H9 (cell line): ENCODE measurements at regions not wholly inside any gene's neighbourhood (a gene's known extent, or its start where the extent isn't known, plus 50 kb on each side); places are given as distances from the start of the nearest gene placed in this dataset.

Source experiments
- DNase-seq: peaks from one replicate; pipeline ENCODE4 v3.0.0-alpha.2; 2017
- H2AFZ ChIP-seq: one replicate; pipeline ENCODE4 v1.6.1; 2013; ENCODE audit warnings: mild to moderate bottlenecking, low read length, control low read depth, moderate library complexity
- H2AK5ac ChIP-seq: 2 replicates; pipeline ENCODE4 v1.6.1; 2013; ENCODE audit warnings: low read length, control low read depth, mixed read lengths; ENCODE audit not compliant: insufficient read length
- H2BK120ac ChIP-seq: one replicate; pipeline ENCODE4 v1.6.1; 2013; ENCODE audit warnings: low read depth, mild to moderate bottlenecking, low read length, control low read depth, inconsistent platforms; ENCODE audit not compliant: poor library complexity, severe bottlenecking
- H2BK12ac ChIP-seq: 2 replicates; pipeline ENCODE4 v1.6.1; 2013; ENCODE audit warnings: low read length, control low read depth, mixed read lengths, low read depth; ENCODE audit not compliant: insufficient read length
- H2BK15ac ChIP-seq: 2 replicates; pipeline ENCODE4 v1.6.1; 2013; ENCODE audit warnings: low read depth, low read length, control low read depth
- H2BK20ac ChIP-seq: one replicate; pipeline ENCODE4 v1.6.1; 2013; ENCODE audit warnings: low read depth, mild to moderate bottlenecking, low read length, control low read depth, inconsistent platforms; ENCODE audit not compliant: poor library complexity, severe bottlenecking
- H2BK5ac ChIP-seq: 2 replicates; pipeline ENCODE4 v1.6.1; 2013; ENCODE audit warnings: low read length, control low read depth, mixed read lengths; ENCODE audit not compliant: insufficient read length
- H3K14ac ChIP-seq: 2 replicates; pipeline ENCODE4 v1.6.1; 2013; ENCODE audit warnings: low read length, control low read depth; ENCODE audit not compliant: insufficient read depth
- H3K18ac ChIP-seq: 2 replicates; pipeline ENCODE4 v1.6.1; 2013; ENCODE audit warnings: low read depth, mild to moderate bottlenecking, mixed read lengths, low read length, control low read depth; ENCODE audit not compliant: insufficient read length
- H3K23ac ChIP-seq: 2 replicates; pipeline ENCODE4 v1.6.1; 2013; ENCODE audit warnings: low read length, control low read depth, mixed read lengths, low read depth; ENCODE audit not compliant: insufficient read length
- H3K23me2 ChIP-seq: 2 replicates; pipeline ENCODE4 v1.6.1; 2013; ENCODE audit warnings: low read depth, mild to moderate bottlenecking, mixed read lengths, low read length, control low read depth; ENCODE audit not compliant: insufficient read length, poor library complexity, severe bottlenecking
- H3K27ac ChIP-seq: 2 replicates; pipeline ENCODE4 v1.5.1; 2013; ENCODE audit warnings: low read length, control low read depth, mixed read lengths, low read depth; ENCODE audit not compliant: insufficient read length
- H3K27me3 ChIP-seq: 2 replicates; pipeline ENCODE4 v1.6.1; 2013; ENCODE audit warnings: low read length, control low read depth, inconsistent platforms; ENCODE audit not compliant: insufficient read depth
- H3K4ac ChIP-seq: 2 replicates; pipeline ENCODE4 v1.6.1; 2013; ENCODE audit warnings: low read depth, mild to moderate bottlenecking, control low read depth, inconsistent platforms, low read length, moderate library complexity
- H3K4me1 ChIP-seq: 2 replicates; pipeline ENCODE4 v1.6.1; 2013; ENCODE audit warnings: low read length, control low read depth, inconsistent platforms; ENCODE audit not compliant: insufficient read depth
- H3K4me2 ChIP-seq: 2 replicates; pipeline ENCODE4 v1.6.1; 2013; ENCODE audit warnings: low read length, control low read depth, mixed read lengths; ENCODE audit not compliant: insufficient read length, insufficient read depth
- H3K56ac ChIP-seq: 2 replicates; pipeline ENCODE4 v1.6.1; 2013; ENCODE audit warnings: low read depth, mild to moderate bottlenecking, mixed read lengths, low read length, control low read depth; ENCODE audit not compliant: insufficient read length
- H3K79me1 ChIP-seq: 2 replicates; pipeline ENCODE4 v1.6.1; 2013; ENCODE audit warnings: low read depth, mild to moderate bottlenecking, moderate library complexity, low read length, control low read depth, inconsistent platforms; ENCODE audit not compliant: insufficient read depth, poor library complexity, severe bottlenecking
- H3K79me2 ChIP-seq: 2 replicates; pipeline ENCODE4 v1.6.1; 2013; ENCODE audit warnings: low read length, control low read depth, inconsistent platforms; ENCODE audit not compliant: insufficient read depth
- H3K9ac ChIP-seq: 2 replicates; pipeline ENCODE4 v1.6.1; 2013; ENCODE audit warnings: low read length, control low read depth, mixed read lengths; ENCODE audit not compliant: insufficient read length; ENCODE audit errors: extremely low read depth
- H3K9me3 ChIP-seq: one replicate; pipeline ENCODE4 v1.6.1; 2013; ENCODE audit warnings: low read depth, low read length, inconsistent platforms; ENCODE audit not compliant: control insufficient read depth
- H3T11ph ChIP-seq: one replicate; pipeline ENCODE4 v1.6.1; 2013; ENCODE audit warnings: mild to moderate bottlenecking, low read length, control low read depth, inconsistent platforms
- H4K20me1 ChIP-seq: one replicate; pipeline ENCODE4 v1.6.1; 2013; ENCODE audit not compliant: control insufficient read depth, insufficient read length, insufficient read depth
- H4K5ac ChIP-seq: 2 replicates; pipeline ENCODE4 v1.6.1; 2013; ENCODE audit warnings: low read depth, mild to moderate bottlenecking, mixed read lengths, low read length, control low read depth; ENCODE audit not compliant: insufficient read length
- H4K8ac ChIP-seq: replicated peaks from 2 replicates; pipeline ENCODE4 v1.6.1; 2013; ENCODE audit warnings: low read length, control low read depth, mixed read lengths, low read depth; ENCODE audit not compliant: insufficient read length
- H4K91ac ChIP-seq: 2 replicates; pipeline ENCODE4 v1.6.1; 2013; ENCODE audit warnings: low read depth, mild to moderate bottlenecking, moderate library complexity, mixed read lengths, low read length, control low read depth; ENCODE audit not compliant: insufficient read length
- H3K27ac Mint-ChIP-seq, 3 experiments: 2 replicates in 2 of 3; 3 replicates in 1 of 3; pipeline ENCODE4 v1.8.0; 2020 to 2021; ENCODE audit warnings: mixed read lengths in 3 of 3, mild to moderate bottlenecking in 1 of 3, moderate library complexity in 1 of 3
- H3K27me3 Mint-ChIP-seq: 2 replicates; pipeline ENCODE4 v1.8.0; 2021; ENCODE audit warnings: low read depth, mild to moderate bottlenecking, moderate library complexity, mixed read lengths
- H3K36me3 Mint-ChIP-seq, 3 experiments: 2 replicates in 2 of 3; 3 replicates in 1 of 3; pipeline ENCODE4 v1.8.0; 2020 to 2021; ENCODE audit warnings: low read depth in 3 of 3, mixed read lengths in 3 of 3; ENCODE audit not compliant: insufficient read depth in 1 of 3
- H3K4me1 Mint-ChIP-seq, 2 experiments: 2 replicates each; pipeline ENCODE4 v1.8.0; 2020; ENCODE audit warnings: mixed read lengths in 2 of 2
- H3K4me3 Mint-ChIP-seq, 2 experiments: 2 replicates in 1 of 2; 3 replicates in 1 of 2; pipeline ENCODE4 v1.8.0; 2020 to 2021; ENCODE audit warnings: mild to moderate bottlenecking in 2 of 2, mixed read lengths in 2 of 2, moderate library complexity in 1 of 2
- H3K9me3 Mint-ChIP-seq, 2 experiments: 2 replicates in 1 of 2; 3 replicates in 1 of 2; pipeline ENCODE4 v1.8.0; 2020; ENCODE audit warnings: mild to moderate bottlenecking in 2 of 2, mixed read lengths in 2 of 2, moderate library complexity in 1 of 2
- WGBS: extraction: QIAGEN DNeasy Blood & Tissue Kit; methylation state at CpG from one replicate; pipeline ENCODE4 v1.1.7; 2013; ENCODE audit warnings: missing lambda C conversion rate, low lambda C conversion rate, mixed read lengths; ENCODE audit not compliant: insufficient read length; ENCODE audit errors: extremely low coverage; 5-methylcytosine and 5-hydroxymethylcytosine counted together
- TF ChIP-seq, protein P1 (sequence below): fragments of 200-600 bp; sonication (generic); conservative IDR thresholded peaks from 3 replicates; pipeline ENCODE4 v1.8.0; 2021; ENCODE audit warnings: antibody characterized with exemption, mild to moderate bottlenecking

DNA sequence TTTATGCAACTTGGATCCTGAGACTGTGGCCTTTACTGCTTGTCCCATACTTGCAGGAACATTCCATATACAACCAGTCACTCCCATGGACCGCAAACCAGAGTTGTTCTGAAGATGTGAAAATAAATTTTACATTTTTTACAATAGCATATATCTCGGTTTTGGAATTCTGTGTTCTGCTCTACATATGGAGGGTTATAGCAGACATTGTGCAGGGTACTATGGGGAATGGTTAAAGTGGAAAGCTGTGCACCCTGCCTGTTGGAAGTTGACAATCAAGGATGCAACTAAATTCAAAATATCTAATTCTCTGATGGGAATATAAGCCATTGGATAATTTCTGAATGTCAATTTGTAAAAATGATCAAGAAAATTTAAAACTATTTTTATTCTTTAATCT, 603.3 kb downstream of the RAB28 start:
- H3K27ac ChIP-seq: no peak overlapping the region
- WGBS: no CpG with 5 or more reads among the region's 2 CpGs
- H2BK15ac ChIP-seq: no peak overlapping the region
- no peak overlapping the region for H2BK120ac ChIP-seq
- no peak overlapping the region for H3K14ac ChIP-seq
- H4K20me1 ChIP-seq: no peaks in the 10 kb centered on the region
- no peak overlapping the region for H4K5ac ChIP-seq
- no peak overlapping the region for H2AK5ac ChIP-seq
- H4K91ac ChIP-seq: no peak overlapping the region
- H3K9me3 ChIP-seq: no peaks in the 10 kb centered on the region
- no peaks in the 10 kb centered on the region for H3K79me2 ChIP-seq
- Mint-ChIP-seq H3K27ac (no peak overlapping the region), H3K36me3 (peaks cover 0 to 3% (median 0%) of the 10 kb centered on the region in 3 experiments; a peak in 1 of 7 replicates), H3K27me3 (no peaks in the 10 kb centered on the region), H3K9me3 (peaks cover 3 to 4% of the 10 kb centered on the region in 2 experiments; a peak in 4 of 5 replicates), H3K4me1 (peaks cover 25 to 26% of the 10 kb centered on the region in 2 experiments), H3K4me3 (no peak overlapping the region)
- no peak overlapping the region for H2BK12ac ChIP-seq
- TF ChIP-seq, protein P1, sequence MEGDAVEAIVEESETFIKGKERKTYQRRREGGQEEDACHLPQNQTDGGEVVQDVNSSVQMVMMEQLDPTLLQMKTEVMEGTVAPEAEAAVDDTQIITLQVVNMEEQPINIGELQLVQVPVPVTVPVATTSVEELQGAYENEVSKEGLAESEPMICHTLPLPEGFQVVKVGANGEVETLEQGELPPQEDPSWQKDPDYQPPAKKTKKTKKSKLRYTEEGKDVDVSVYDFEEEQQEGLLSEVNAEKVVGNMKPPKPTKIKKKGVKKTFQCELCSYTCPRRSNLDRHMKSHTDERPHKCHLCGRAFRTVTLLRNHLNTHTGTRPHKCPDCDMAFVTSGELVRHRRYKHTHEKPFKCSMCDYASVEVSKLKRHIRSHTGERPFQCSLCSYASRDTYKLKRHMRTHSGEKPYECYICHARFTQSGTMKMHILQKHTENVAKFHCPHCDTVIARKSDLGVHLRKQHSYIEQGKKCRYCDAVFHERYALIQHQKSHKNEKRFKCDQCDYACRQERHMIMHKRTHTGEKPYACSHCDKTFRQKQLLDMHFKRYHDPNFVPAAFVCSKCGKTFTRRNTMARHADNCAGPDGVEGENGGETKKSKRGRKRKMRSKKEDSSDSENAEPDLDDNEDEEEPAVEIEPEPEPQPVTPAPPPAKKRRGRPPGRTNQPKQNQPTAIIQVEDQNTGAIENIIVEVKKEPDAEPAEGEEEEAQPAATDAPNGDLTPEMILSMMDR: no peak
- no peak overlapping the region for H3T11ph ChIP-seq
- no peak overlapping the region for H3K4me2 ChIP-seq
- H3K27me3 ChIP-seq: no peaks in the 10 kb centered on the region
- H3K9ac ChIP-seq: no peak overlapping the region
- no peak for DNase-seq
- no peaks in the 10 kb centered on the region for H3K4me1 ChIP-seq
- no peak overlapping the region for H2BK5ac ChIP-seq
- no peaks in the 10 kb centered on the region for H3K79me1 ChIP-seq
- H3K18ac ChIP-seq: no peak overlapping the region
- H2AFZ ChIP-seq: no peak overlapping the region
- no peak overlapping the region for H2BK20ac ChIP-seq
- H4K8ac ChIP-seq: no peak overlapping the region
- H3K56ac ChIP-seq: no peak overlapping the region
- H3K23ac ChIP-seq: no peak overlapping the region
- H3K23me2 ChIP-seq: no peaks in the 10 kb centered on the region
- H3K4ac ChIP-seq: no peak overlapping the region
